HEK293 (cell line): ENCODE measurements at regions not wholly inside any gene's neighbourhood (a gene's known extent, or its start where the extent isn't known, plus 50 kb on each side); places are given as distances from the start of the nearest gene placed in this dataset.

Experiments
- CTCF ChIA-PET: fragments of 350-600 bp; formaldehyde crosslinking; extraction: SDS; loops from one replicate; lab custom pipeline; 2021; ENCODE audit warnings: antibody characterized with exemption; lab: Yijun Ruan, JAX
- POLR2A ChIA-PET: fragments of 300-600 bp; formaldehyde crosslinking; extraction: SDS; loops from one replicate; lab custom pipeline; 2020; ENCODE audit warnings: antibody characterized with exemption, inconsistent platforms; lab: Yijun Ruan, JAX
- H3K27ac ChIP-seq: fragments of 200-500 bp; sonication (Bioruptor generic); 2 replicates; pipeline ENCODE4 v1.5.1; 2014; ENCODE audit warnings: low read depth, low read length, control low read depth, inconsistent platforms; ENCODE audit errors: extremely low read depth
- H3K36me3 ChIP-seq, 2 experiments: fragments of 200-500 bp in 1 of 2; sonication (Bioruptor generic) in 1 of 2; 1 replicate in 1 of 2; 2 replicates in 1 of 2; pipeline ENCODE4 v1.5.1; 2014 to 2017; ENCODE audit warnings: inconsistent platforms in 2 of 2, low read length in 2 of 2; ENCODE audit not compliant: control insufficient read depth in 2 of 2, insufficient read depth in 1 of 2
- H3K4me1 ChIP-seq: fragments of 200-500 bp; sonication (Bioruptor generic); 2 replicates; pipeline ENCODE4 v1.5.1; 2014; ENCODE audit warnings: mild to moderate bottlenecking, low read length, inconsistent platforms; ENCODE audit not compliant: control insufficient read depth, insufficient read depth
- H3K4me3 ChIP-seq: 2 replicates; pipeline ENCODE4 v1.5.1; 2011; ENCODE audit warnings: low read depth, mild to moderate bottlenecking, control low read depth, low read length, moderate library complexity
- H3K9me3 ChIP-seq: fragments of 200-500 bp; sonication (Bioruptor generic); 2 replicates; pipeline ENCODE4 v1.5.1; 2014; ENCODE audit warnings: low read depth, low read length, inconsistent platforms; ENCODE audit not compliant: control insufficient read depth, insufficient read depth
- EGR2 ChIP-seq: fragments of 450-650 bp; formaldehyde crosslinking; IDR thresholded peaks from 2 replicates; pipeline ENCODE4 v1.5.1; 2016; ENCODE audit warnings: low read depth, missing biosample characterization, missing genetic modification characterization
- GLI4 ChIP-seq: fragments of 450-650 bp; formaldehyde crosslinking; IDR thresholded peaks from 2 replicates; pipeline ENCODE4 v1.5.1; 2016; ENCODE audit warnings: missing biosample characterization, missing genetic modification characterization
- IKZF3 ChIP-seq: fragments of 450-650 bp; IDR thresholded peaks from 2 replicates; pipeline ENCODE4 v1.5.0; 2018; ENCODE audit warnings: missing biosample characterization, mild to moderate bottlenecking, missing genetic modification characterization, moderate library complexity
- KLF16 ChIP-seq: fragments of 450-650 bp; formaldehyde crosslinking; IDR thresholded peaks from 2 replicates; pipeline ENCODE4 v1.5.1; 2017; ENCODE audit warnings: missing biosample characterization, missing genetic modification characterization
- OVOL3 ChIP-seq: fragments of 450-650 bp; formaldehyde crosslinking; IDR thresholded peaks from 2 replicates; pipeline ENCODE4 v1.5.1; 2016; ENCODE audit warnings: missing biosample characterization, missing genetic modification characterization
- PRDM10 ChIP-seq: fragments of 450-650 bp; formaldehyde crosslinking; IDR thresholded peaks from 2 replicates; pipeline ENCODE4 v1.5.1; 2016; ENCODE audit warnings: missing biosample characterization, missing genetic modification characterization
- RBAK ChIP-seq: fragments of 450-650 bp; formaldehyde crosslinking; IDR thresholded peaks from 2 replicates; pipeline ENCODE4 v1.5.1; 2016; ENCODE audit warnings: missing biosample characterization, missing genetic modification characterization
- SCRT1 ChIP-seq: fragments of 450-650 bp; formaldehyde crosslinking; IDR thresholded peaks from 2 replicates; pipeline ENCODE4 v1.5.1; 2016; ENCODE audit warnings: missing biosample characterization, missing genetic modification characterization, borderline replicate concordance
- ZBTB11 ChIP-seq: fragments of 450-650 bp; formaldehyde crosslinking; conservative IDR thresholded peaks from 2 replicates; pipeline ENCODE4 v1.5.1; 2016; ENCODE audit warnings: low read depth, missing biosample characterization, missing genetic modification characterization
- ZBTB17 ChIP-seq: fragments of 450-650 bp; formaldehyde crosslinking; IDR thresholded peaks from 2 replicates; pipeline ENCODE4 v1.5.1; 2016; ENCODE audit warnings: missing biosample characterization, missing genetic modification characterization
- ZBTB44 ChIP-seq: fragments of 450-650 bp; IDR thresholded peaks from 2 replicates; pipeline ENCODE4 v1.5.1; 2018; ENCODE audit warnings: missing biosample characterization, mild to moderate bottlenecking, missing genetic modification characterization
- ZFP41 ChIP-seq: fragments of 450-650 bp; formaldehyde crosslinking; IDR thresholded peaks from 2 replicates; pipeline ENCODE4 v1.5.1; 2016; ENCODE audit warnings: missing biosample characterization, missing genetic modification characterization, borderline replicate concordance
- ZNF10 ChIP-seq: fragments of 450-650 bp; formaldehyde crosslinking; IDR thresholded peaks from 2 replicates; pipeline ENCODE4 v1.5.1; 2017; ENCODE audit warnings: missing biosample characterization, missing genetic modification characterization
- ZNF155 ChIP-seq: fragments of 450-650 bp; formaldehyde crosslinking; IDR thresholded peaks from 2 replicates; pipeline ENCODE4 v1.5.1; 2016; ENCODE audit warnings: missing biosample characterization, missing genetic modification characterization
- ZNF19 ChIP-seq: fragments of 450-650 bp; formaldehyde crosslinking; IDR thresholded peaks from 2 replicates; pipeline ENCODE4; 2016; ENCODE audit warnings: missing biosample characterization, missing genetic modification characterization, low read depth
- ZNF223 ChIP-seq: fragments of 450-650 bp; formaldehyde crosslinking; IDR thresholded peaks from 2 replicates; pipeline ENCODE4 v1.5.1; 2016; ENCODE audit warnings: missing biosample characterization, missing genetic modification characterization
- ZNF335 ChIP-seq: fragments of 450-650 bp; formaldehyde crosslinking; conservative IDR thresholded peaks from 2 replicates; pipeline ENCODE4 v1.5.1; 2016; ENCODE audit warnings: missing biosample characterization, missing genetic modification characterization
- ZNF404 ChIP-seq: fragments of 450-650 bp; formaldehyde crosslinking; IDR thresholded peaks from 2 replicates; pipeline ENCODE4 v1.5.1; 2017; ENCODE audit warnings: missing biosample characterization, missing genetic modification characterization
- ZNF416 ChIP-seq: fragments of 450-650 bp; formaldehyde crosslinking; IDR thresholded peaks from 2 replicates; pipeline ENCODE4 v1.5.1; 2016; ENCODE audit warnings: missing biosample characterization, missing genetic modification characterization
- ZNF488 ChIP-seq: fragments of 450-650 bp; formaldehyde crosslinking; IDR thresholded peaks from 2 replicates; pipeline ENCODE4 v1.5.1; 2016; ENCODE audit warnings: missing biosample characterization, missing genetic modification characterization
- ZNF529 ChIP-seq: fragments of 450-650 bp; formaldehyde crosslinking; IDR thresholded peaks from 2 replicates; pipeline ENCODE4 v1.5.1; 2017; ENCODE audit warnings: missing genetic modification characterization, missing biosample characterization; ENCODE audit not compliant: insufficient replicate concordance
- ZNF544 ChIP-seq: fragments of 450-650 bp; formaldehyde crosslinking; IDR thresholded peaks from 2 replicates; pipeline ENCODE4 v1.5.0; 2017; ENCODE audit warnings: missing biosample characterization, missing genetic modification characterization
- ZNF555 ChIP-seq: fragments of 450-650 bp; formaldehyde crosslinking; conservative IDR thresholded peaks from 2 replicates; pipeline ENCODE4 v1.5.1; 2017; ENCODE audit warnings: missing biosample characterization, mild to moderate bottlenecking, missing genetic modification characterization, inconsistent platforms
- ZNF580 ChIP-seq: fragments of 450-650 bp; formaldehyde crosslinking; IDR thresholded peaks from 2 replicates; pipeline ENCODE4 v1.5.1; 2016; ENCODE audit warnings: missing biosample characterization, missing genetic modification characterization
- ZSCAN16 ChIP-seq: fragments of 450-650 bp; formaldehyde crosslinking; IDR thresholded peaks from 2 replicates; pipeline ENCODE4 v1.5.1; 2016; ENCODE audit warnings: missing biosample characterization, missing genetic modification characterization

- Histone ChIP-seq H3K4me3 (no peak overlapping the region), H3K9me3 (no peaks in the 10 kb centered on the region)
- TF ChIP-seq ZNF555 (tag by site-specific recombination) (no peak), ZNF544 (tag by site-specific recombination) (no peak), ZNF416 (tag by site-specific recombination) (no peak), GLI4 (tag by site-specific recombination) (no peak), ZNF529 (tag by site-specific recombination) (no peak), ZBTB11 (tag by site-specific recombination) (no peak)
- TF ChIP-seq, all 188 proteins: peak for 0
- Histone ChIP-seq H3K4me1 (no peaks in the 10 kb centered on the region), H3K27ac (no peak overlapping the region), H3K36me3 (no peaks in the 10 kb centered on the region)
- POLR2A ChIA-PET, result no interaction called here
- CTCF ChIA-PET, result no interaction called here
Observed at GRCh38 chr3:106797461-106797860, 579.8 kb upstream of the CCDC54 start.

- Histone ChIP-seq H3K4me1 (no peaks in the 10 kb centered on the region), H3K36me3 (no peaks in the 10 kb centered on the region), H3K27ac (no peak overlapping the region), H3K9me3 (no peaks in the 10 kb centered on the region), H3K4me3 (no peak overlapping the region)
- ChIA-PET CTCF (interaction anchor here (0.6 kb wide), 1 partner anchor 21 kb away, joined by 5 read pairs; no protein-coding TSS in a partner anchor), POLR2A (no interaction called here)
- TF ChIP-seq ZNF335 (tag by site-specific recombination) (no peak), KLF16 (tag by site-specific recombination) (no peak), ZSCAN16 (no peak), ZNF155 (tag by site-specific recombination) (no peak), ZBTB17 (no peak), ZBTB44 (tag by site-specific recombination) (no peak), RBAK (tag by site-specific recombination) (no peak), ZFP41 (no peak), ZNF19 (tag by site-specific recombination) (no peak), ZNF580 (tag by site-specific recombination) (no peak), OVOL3 (tag by site-specific recombination) (no peak), ZNF488 (tag by site-specific recombination) (no peak), IKZF3 (no peak), ZNF10 (tag by site-specific recombination) (no peak), ZNF223 (tag by site-specific recombination) (no peak), ZNF404 (no peak), PRDM10 (tag by site-specific recombination) (no peak), SCRT1 (tag by site-specific recombination) (no peak), EGR2 (no peak)
Observed at GRCh38 chr3:106805625-106806024, 571.6 kb upstream of the CCDC54 start.
